ENCODE measurements at regions not wholly inside any gene's neighbourhood (a gene's known extent, or its start where the extent isn't known, plus 50 kb on each side); places are given as distances from the start of the nearest gene placed in this dataset.

DNA sequence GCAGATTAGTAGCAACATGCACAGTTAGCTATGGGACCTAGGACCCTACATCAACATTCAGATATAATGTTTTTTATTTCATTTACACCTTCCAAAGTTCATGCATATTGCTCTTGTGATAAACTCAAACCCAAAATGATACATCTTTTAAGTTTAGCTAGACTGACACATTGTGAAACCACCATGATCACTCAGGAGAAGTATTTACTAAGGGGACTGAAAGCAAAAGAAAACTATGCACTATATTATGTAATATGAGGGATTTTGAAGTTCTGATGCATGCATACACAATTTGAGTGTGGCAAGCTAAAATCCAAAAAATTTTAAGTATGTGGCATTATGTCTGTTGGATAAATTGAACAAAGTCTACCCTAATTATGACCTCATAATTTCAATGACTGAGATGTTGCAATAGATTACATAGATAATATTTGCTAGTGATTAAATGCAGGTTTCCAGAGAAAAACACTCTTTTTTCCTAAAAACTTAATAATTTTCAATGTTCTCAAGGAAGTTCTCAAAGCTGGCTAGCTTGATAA is 914.8 kb upstream of the GRIA3 start:
- Histone ChIP-seq H3K36me3 (replicated peaks; ENCODE audit: insufficient read depth, low read depth) (no peaks in the 10 kb centered on the region), H3K27ac (no peak overlapping the region), H3K79me2 (no peaks in the 10 kb centered on the region), H4K20me1 (ENCODE audit: insufficient read depth, poor library complexity, severe bottlenecking) (no peaks in the 10 kb centered on the region), H3K27me3 (no peaks in the 10 kb centered on the region), H3K4me2 (no peak overlapping the region), H3K4me1 (ENCODE audit: insufficient read depth) (no peaks in the 10 kb centered on the region), H3K4me3 (no peak overlapping the region), H3K9me2 (replicated peaks; ENCODE audit: insufficient read depth) (no peaks in the 10 kb centered on the region), H2AFZ (no peak overlapping the region), H3K9me3 (ENCODE audit: low read depth) (no peaks in the 10 kb centered on the region)
- DNase-seq (ENCODE audit: low spot score) = no peak
- TF ChIP-seq EZH2phosphoT487 (IDR thresholded peaks at IDR 0.05; ENCODE audit: low read depth, severe bottlenecking, unreplicated experiment) = no peak
- no peak for TF ChIP-seq CTCF (IDR thresholded peaks at IDR 0.05; ENCODE audit: poor library complexity)
- no peak for TF ChIP-seq EZH2 (IDR thresholded peaks at IDR 0.05; ENCODE audit: borderline replicate concordance)

GRCh38 chrX:122270809-122271494 is 913.1 kb upstream of the GRIA3 start:
- no peak for DNase-seq (ENCODE audit: low spot score)
- Histone ChIP-seq H3K9me2 (replicated peaks; ENCODE audit: insufficient read depth) (no peaks in the 10 kb centered on the region), H2AFZ (no peak overlapping the region), H4K20me1 (ENCODE audit: insufficient read depth, poor library complexity, severe bottlenecking) (no peaks in the 10 kb centered on the region), H3K4me1 (ENCODE audit: insufficient read depth) (no peaks in the 10 kb centered on the region), H3K9me3 (ENCODE audit: low read depth) (no peaks in the 10 kb centered on the region), H3K4me2 (no peak overlapping the region), H3K4me3 (no peak overlapping the region), H3K79me2 (no peaks in the 10 kb centered on the region), H3K27me3 (no peaks in the 10 kb centered on the region), H3K27ac (no peak overlapping the region), H3K36me3 (replicated peaks; ENCODE audit: insufficient read depth, low read depth) (no peaks in the 10 kb centered on the region)
- 82% methylated on average over 7 of the region's 7 CpGs for WGBS (ENCODE audit: low lambda C conversion rate, missing lambda C conversion rate)
- TF ChIP-seq EZH2phosphoT487 (IDR thresholded peaks at IDR 0.05; ENCODE audit: low read depth, severe bottlenecking, unreplicated experiment) (no peak), EZH2 (IDR thresholded peaks at IDR 0.05; ENCODE audit: borderline replicate concordance) (no peak), CTCF (IDR thresholded peaks at IDR 0.05; ENCODE audit: poor library complexity) (no peak)

GRCh38 chrX:122272011-122272410 is 912.1 kb upstream of the GRIA3 start:
- no peak overlapping the region for H3K4me3 ChIP-seq
- TF ChIP-seq EZH2phosphoT487 (IDR thresholded peaks at IDR 0.05; ENCODE audit: low read depth, severe bottlenecking, unreplicated experiment) = no peak
- no peak for TF ChIP-seq CTCF (IDR thresholded peaks at IDR 0.05; ENCODE audit: poor library complexity)
- TF ChIP-seq EZH2 (IDR thresholded peaks at IDR 0.05; ENCODE audit: borderline replicate concordance) = no peak
- H3K4me1 ChIP-seq (ENCODE audit: insufficient read depth) = no peaks in the 10 kb centered on the region
- no peaks in the 10 kb centered on the region for H4K20me1 ChIP-seq (ENCODE audit: insufficient read depth, poor library complexity, severe bottlenecking)
- H3K27me3 ChIP-seq = no peaks in the 10 kb centered on the region
- no peaks in the 10 kb centered on the region for H3K9me2 ChIP-seq (replicated peaks; ENCODE audit: insufficient read depth)
- H3K36me3 ChIP-seq (replicated peaks; ENCODE audit: insufficient read depth, low read depth) = no peaks in the 10 kb centered on the region
- WGBS (ENCODE audit: low lambda C conversion rate, missing lambda C conversion rate) = 64% methylated on average over 1 of the region's 1 CpG
- no peak overlapping the region for H2AFZ ChIP-seq
- no peaks in the 10 kb centered on the region for H3K79me2 ChIP-seq
- no peak overlapping the region for H3K27ac ChIP-seq
- H3K4me2 ChIP-seq = no peak overlapping the region
- H3K9me3 ChIP-seq (ENCODE audit: low read depth) = no peaks in the 10 kb centered on the region
- no peak for DNase-seq (ENCODE audit: low spot score)

All from hepatocyte (in vitro differentiated cells).